Neutrophil (primary cell): ENCODE measurements at regions not wholly inside any gene's neighbourhood (a gene's known extent, or its start where the extent isn't known, plus 50 kb on each side); places are given as distances from the start of the nearest gene placed in this dataset.

ENCODE experiments used
- H3K27ac ChIP-seq: fragments of 200-600 bp; sonication (generic); 2 replicates; pipeline ENCODE4 v1.5.1; 2016; ENCODE audit warnings: mild to moderate bottlenecking, moderate library complexity
- H3K27me3 ChIP-seq: fragments of 200-600 bp; sonication (generic); 2 replicates; pipeline ENCODE4 v1.6.0; 2016; ENCODE audit warnings: mild to moderate bottlenecking
- H3K36me3 ChIP-seq: fragments of 200-600 bp; sonication (generic); 2 replicates; pipeline ENCODE4 v1.5.1; 2017
- H3K4me1 ChIP-seq, 2 experiments: fragments of 200-600 bp in 1 of 2; sonication (generic) in 1 of 2; 1 replicate in 1 of 2; 2 replicates in 1 of 2; pipeline versions ENCODE4 v1.5.1 to v1.6.1; 2013 to 2016; ENCODE audit warnings: low read depth in 1 of 2, low read length in 1 of 2, mild to moderate bottlenecking in 1 of 2, moderate library complexity in 1 of 2; ENCODE audit not compliant: control insufficient read depth in 1 of 2, insufficient read depth in 1 of 2
- H3K4me3 ChIP-seq, 2 experiments: fragments of 200-600 bp in 1 of 2; sonication (generic) in 1 of 2; 1 replicate in 1 of 2; 2 replicates in 1 of 2; pipeline ENCODE4 v1.5.1; 2013 to 2016; ENCODE audit warnings: low read depth in 1 of 2, low read length in 1 of 2, mild to moderate bottlenecking in 1 of 2, moderate library complexity in 1 of 2
- H3K9me3 ChIP-seq: fragments of 200-600 bp; sonication (generic); 2 replicates; pipeline ENCODE4 v1.5.1; 2016
- TF ChIP-seq, protein P1 (sequence below): fragments of 200-600 bp; sonication (generic); IDR thresholded peaks from 2 replicates; pipeline ENCODE4 v1.5.1; 2016; ENCODE audit warnings: antibody characterized with exemption

DNA sequence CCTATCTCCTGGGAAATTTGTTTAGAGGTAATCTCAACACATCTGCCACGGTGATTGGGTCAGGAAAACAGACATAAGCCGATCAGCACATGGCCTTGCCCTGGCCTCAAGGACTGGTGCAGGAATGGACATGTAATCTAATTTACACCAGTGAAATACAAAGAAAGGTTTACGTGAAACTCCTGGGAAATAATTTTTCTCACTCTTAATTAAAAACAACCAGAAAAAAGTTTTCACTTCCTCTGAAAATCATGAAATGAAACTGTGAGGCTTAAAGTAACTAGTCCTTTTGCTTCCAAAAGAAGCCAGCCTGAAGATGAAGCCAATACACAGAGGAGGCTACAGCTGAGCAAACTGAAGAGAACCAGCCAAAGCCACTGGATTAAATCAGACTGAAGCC lies 154.1 kb upstream of the FAM241A start:
- Histone ChIP-seq H3K36me3 (no peaks in the 10 kb centered on the region), H3K9me3 (no peaks in the 10 kb centered on the region), H3K4me3 (no peak overlapping the region), H3K27ac (no peak overlapping the region), H3K27me3 (peaks cover 17% of the 10 kb centered on the region), H3K4me1 (no peaks in the 10 kb centered on the region)
- TF ChIP-seq, protein P1, sequence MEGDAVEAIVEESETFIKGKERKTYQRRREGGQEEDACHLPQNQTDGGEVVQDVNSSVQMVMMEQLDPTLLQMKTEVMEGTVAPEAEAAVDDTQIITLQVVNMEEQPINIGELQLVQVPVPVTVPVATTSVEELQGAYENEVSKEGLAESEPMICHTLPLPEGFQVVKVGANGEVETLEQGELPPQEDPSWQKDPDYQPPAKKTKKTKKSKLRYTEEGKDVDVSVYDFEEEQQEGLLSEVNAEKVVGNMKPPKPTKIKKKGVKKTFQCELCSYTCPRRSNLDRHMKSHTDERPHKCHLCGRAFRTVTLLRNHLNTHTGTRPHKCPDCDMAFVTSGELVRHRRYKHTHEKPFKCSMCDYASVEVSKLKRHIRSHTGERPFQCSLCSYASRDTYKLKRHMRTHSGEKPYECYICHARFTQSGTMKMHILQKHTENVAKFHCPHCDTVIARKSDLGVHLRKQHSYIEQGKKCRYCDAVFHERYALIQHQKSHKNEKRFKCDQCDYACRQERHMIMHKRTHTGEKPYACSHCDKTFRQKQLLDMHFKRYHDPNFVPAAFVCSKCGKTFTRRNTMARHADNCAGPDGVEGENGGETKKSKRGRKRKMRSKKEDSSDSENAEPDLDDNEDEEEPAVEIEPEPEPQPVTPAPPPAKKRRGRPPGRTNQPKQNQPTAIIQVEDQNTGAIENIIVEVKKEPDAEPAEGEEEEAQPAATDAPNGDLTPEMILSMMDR = no peak

DNA sequence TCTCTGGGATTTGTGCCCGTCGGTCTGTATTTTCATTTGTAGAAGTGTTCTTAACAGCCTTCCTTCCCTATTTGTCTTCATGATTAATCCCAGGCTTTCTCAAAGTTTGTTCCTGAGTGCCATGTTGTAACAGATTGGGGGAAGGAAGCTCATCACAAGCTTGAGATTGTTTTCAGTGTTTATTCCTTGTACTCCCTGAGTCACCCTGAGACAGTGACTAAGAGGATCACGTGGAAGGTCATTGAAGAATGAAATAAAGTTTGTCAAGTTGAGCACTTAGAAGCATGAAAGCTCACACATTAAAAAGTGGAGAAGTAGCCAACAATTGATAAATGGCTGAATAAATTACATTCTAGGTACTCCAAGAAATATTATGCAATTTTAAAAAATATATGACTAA lies 153.5 kb upstream of the FAM241A start:
- H3K9me3 ChIP-seq = no peaks in the 10 kb centered on the region
- no peak overlapping the region for H3K27ac ChIP-seq
- TF ChIP-seq, protein P1 = no peak

DNA sequence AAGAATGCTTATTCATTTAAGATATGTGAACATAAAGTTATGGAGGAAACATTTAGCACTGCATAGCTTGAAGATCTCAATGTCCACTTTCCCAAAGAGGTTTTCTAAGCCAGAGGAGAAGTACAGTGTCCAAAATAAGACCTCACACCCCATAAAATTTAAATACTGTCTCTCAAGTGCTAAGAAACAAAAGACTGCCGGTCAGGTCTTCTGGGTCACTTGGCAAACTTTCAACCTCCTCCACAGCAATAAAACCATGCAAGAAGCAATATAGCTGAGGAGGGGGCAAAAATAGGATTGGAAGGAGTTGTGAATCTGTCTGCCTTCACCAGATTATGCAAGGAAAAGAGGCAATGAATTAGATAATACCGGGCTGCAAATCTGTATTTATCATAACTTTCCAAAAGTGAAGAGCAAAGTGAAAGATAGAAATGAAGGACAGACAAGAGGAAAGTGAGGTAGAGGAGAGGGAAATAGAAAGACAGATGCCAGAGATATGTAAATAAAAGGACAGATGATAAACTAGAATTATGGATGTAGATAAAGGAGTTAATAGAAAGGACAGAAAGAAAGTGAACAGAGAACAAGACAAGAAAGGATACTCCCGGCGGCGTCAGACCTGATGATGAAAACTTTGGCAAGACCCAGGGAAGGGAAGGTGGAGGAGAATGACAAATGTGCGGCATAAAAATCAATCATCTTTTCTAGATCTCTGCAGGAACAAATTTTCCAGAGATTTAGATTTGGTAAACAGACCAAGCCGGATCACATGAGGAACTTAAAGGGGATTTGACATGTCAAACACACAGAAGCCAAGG lies 152.7 kb upstream of the FAM241A start:
- H3K36me3 ChIP-seq = no peaks in the 10 kb centered on the region
- H3K4me1 ChIP-seq = no peaks in the 10 kb centered on the region
- no peak overlapping the region for H3K27ac ChIP-seq
- H3K4me3 ChIP-seq = no peak overlapping the region
- H3K9me3 ChIP-seq = no peaks in the 10 kb centered on the region
- H3K27me3 ChIP-seq = peaks cover 4% of the 10 kb centered on the region
- TF ChIP-seq, protein P1 = no peak

More for the DNA sequence above, 153.5 kb upstream of the FAM241A start:
- H3K4me1 ChIP-seq = no peaks in the 10 kb centered on the region
- H3K36me3 ChIP-seq = no peaks in the 10 kb centered on the region
- peaks cover 11% of the 10 kb centered on the region for H3K27me3 ChIP-seq
- H3K4me3 ChIP-seq = no peak overlapping the region

DNA sequence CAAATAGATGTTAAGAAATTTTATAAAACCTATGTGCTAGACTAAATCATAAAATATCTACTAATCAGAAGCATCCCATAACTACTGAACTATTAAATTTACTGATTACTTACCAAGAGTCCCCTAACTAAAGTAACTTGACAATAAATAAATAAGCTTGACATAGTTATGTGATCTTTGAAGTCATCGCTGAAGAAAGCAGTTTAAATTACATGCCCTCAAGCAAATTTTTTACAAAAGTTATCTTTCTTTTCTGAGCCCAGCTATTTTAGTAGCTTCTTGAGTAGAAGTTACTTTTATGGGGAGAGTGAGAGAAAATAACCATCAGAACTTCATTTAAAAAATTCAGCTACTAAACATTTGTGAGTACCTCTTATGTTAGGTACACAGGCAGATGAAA lies 150.9 kb upstream of the FAM241A start:
- Histone ChIP-seq H3K4me3 (no peak overlapping the region), H3K27ac (no peak overlapping the region), H3K4me1 (no peaks in the 10 kb centered on the region), H3K36me3 (no peaks in the 10 kb centered on the region), H3K27me3 (peaks cover 4% of the 10 kb centered on the region), H3K9me3 (no peaks in the 10 kb centered on the region)
- TF ChIP-seq, protein P1 = no peak

DNA sequence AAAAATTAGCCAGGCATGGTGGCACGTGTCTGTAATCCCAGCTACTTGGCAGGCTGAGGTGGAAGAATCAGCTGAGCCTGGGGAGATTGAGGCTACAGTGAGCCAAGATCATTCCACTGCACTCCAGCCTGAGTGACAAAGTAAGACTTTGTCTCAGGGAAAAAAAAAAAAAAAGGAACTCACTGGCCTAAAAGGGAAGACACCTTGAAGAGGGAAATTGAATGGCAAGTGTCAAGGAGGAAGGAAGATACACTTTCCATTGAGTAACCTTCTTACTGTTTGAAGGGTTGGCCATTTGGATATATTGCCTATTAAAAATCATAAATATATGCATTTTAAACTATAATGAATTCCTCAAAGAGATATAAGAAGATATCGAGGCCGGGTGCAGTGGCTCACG lies 147.5 kb upstream of the FAM241A start:
- no peaks in the 10 kb centered on the region for H3K9me3 ChIP-seq
- H3K27ac ChIP-seq = no peak overlapping the region
- no peaks in the 10 kb centered on the region for H3K4me1 ChIP-seq
- H3K36me3 ChIP-seq = no peaks in the 10 kb centered on the region
- no peaks in the 10 kb centered on the region for H3K27me3 ChIP-seq
- no peak overlapping the region for H3K4me3 ChIP-seq
- TF ChIP-seq, protein P1 = no peak
